ENCODE measurements at regions not wholly inside any gene's neighbourhood (a gene's known extent, or its start where the extent isn't known, plus 50 kb on each side); places are given as distances from the start of the nearest gene placed in this dataset.

DNA sequence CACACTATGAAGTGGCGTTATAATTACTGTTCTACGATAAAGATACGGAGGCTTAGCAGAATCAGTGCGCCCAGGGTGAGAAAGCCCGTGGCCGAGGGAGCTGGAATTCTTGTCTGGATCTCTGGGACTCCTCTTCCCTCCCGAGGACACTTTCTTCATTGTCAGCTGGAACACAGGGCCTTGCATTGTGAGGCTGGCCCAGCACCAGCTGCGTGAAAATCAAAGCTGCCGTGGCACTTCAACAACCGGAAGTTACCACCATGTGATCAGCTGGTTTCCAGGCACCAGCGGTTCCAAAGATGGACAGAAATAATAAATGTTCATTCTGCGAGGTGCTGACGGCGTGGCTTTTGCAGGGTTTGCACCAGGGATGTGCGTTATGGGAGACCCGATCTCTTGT, 234.0 kb upstream of the PITRM1 start:
- TF ChIP-seq, protein P1, sequence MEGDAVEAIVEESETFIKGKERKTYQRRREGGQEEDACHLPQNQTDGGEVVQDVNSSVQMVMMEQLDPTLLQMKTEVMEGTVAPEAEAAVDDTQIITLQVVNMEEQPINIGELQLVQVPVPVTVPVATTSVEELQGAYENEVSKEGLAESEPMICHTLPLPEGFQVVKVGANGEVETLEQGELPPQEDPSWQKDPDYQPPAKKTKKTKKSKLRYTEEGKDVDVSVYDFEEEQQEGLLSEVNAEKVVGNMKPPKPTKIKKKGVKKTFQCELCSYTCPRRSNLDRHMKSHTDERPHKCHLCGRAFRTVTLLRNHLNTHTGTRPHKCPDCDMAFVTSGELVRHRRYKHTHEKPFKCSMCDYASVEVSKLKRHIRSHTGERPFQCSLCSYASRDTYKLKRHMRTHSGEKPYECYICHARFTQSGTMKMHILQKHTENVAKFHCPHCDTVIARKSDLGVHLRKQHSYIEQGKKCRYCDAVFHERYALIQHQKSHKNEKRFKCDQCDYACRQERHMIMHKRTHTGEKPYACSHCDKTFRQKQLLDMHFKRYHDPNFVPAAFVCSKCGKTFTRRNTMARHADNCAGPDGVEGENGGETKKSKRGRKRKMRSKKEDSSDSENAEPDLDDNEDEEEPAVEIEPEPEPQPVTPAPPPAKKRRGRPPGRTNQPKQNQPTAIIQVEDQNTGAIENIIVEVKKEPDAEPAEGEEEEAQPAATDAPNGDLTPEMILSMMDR (IDR thresholded peaks at IDR 0.05) = no peak
- TF ChIP-seq POLR2A (IDR thresholded peaks at IDR 0.05) = no peak

All from heart left ventricle (tissue), 13 donors.